Peyer's patch (tissue), 4 donors: ENCODE measurements at regions not wholly inside any gene's neighbourhood (a gene's known extent, or its start where the extent isn't known, plus 50 kb on each side); places are given as distances from the start of the nearest gene placed in this dataset.

Experiments used
- DNase-seq, 3 donors: peaks; one replicate each; pipeline ENCODE4 v3.0.0-alpha.2; 2017 to 2019
- H3K27ac ChIP-seq, 4 donors: fragments of 200-600 bp; sonication (generic); one replicate each; pipeline ENCODE4 v1.5.1; 2016 to 2019
- H3K27me3 ChIP-seq, 2 donors: fragments of 200-600 bp; sonication (generic); one replicate each; pipeline ENCODE4 v1.5.1; 2019
- H3K36me3 ChIP-seq, 3 donors: fragments of 200-600 bp; sonication (generic); one replicate each; pipeline ENCODE4 v1.5.1; 2016 to 2019
- H3K4me1 ChIP-seq, 4 donors: fragments of 200-600 bp; sonication (generic); one replicate each; pipeline ENCODE4 v1.5.1; 2016 to 2019
- H3K4me3 ChIP-seq, 4 donors: fragments of 200-600 bp; sonication (generic); 1 replicate in 3 of 4; 2 replicates in 1 of 4; pipeline ENCODE4 v1.5.1; 2016 to 2019; ENCODE audit warnings: mild to moderate bottlenecking in 1 of 4
- H3K9me3 ChIP-seq, 4 donors: fragments of 200-600 bp; sonication (generic); one replicate each; pipeline ENCODE4 v1.5.1; 2016 to 2019; ENCODE audit warnings: mild to moderate bottlenecking in 1 of 4
- POLR2A ChIP-seq, 2 donors: fragments of 450-650 bp; IDR thresholded peaks; one replicate each; pipeline ENCODE4 v1.5.1; 2017; ENCODE audit warnings: antibody characterized with exemption in 2 of 2, mild to moderate bottlenecking in 2 of 2, moderate library complexity in 2 of 2
- TF ChIP-seq, protein P1 (sequence below), 6 experiments: fragments of 450-650 bp in 4 of 6; fragments of 200-600 bp in 2 of 6; sonication (generic) in 1 of 6; IDR thresholded peaks; one replicate each; pipeline ENCODE4 v1.5.1; 2017 to 2019; ENCODE audit warnings: antibody characterized with exemption in 6 of 6, mild to moderate bottlenecking in 3 of 6, moderate library complexity in 1 of 6

GRCh38 chr4:106429885-106430284 lies 61.3 kb upstream of the GIMD1 start:
- Histone ChIP-seq H3K36me3 (no peaks in the 10 kb centered on the region), H3K4me1 (no peaks in the 10 kb centered on the region), H3K27me3 (no peaks in the 10 kb centered on the region), H3K9me3 (no peaks in the 10 kb centered on the region), H3K4me3 (no peak overlapping the region), H3K27ac (no peak overlapping the region)
- TF ChIP-seq POLR2A (IDR thresholded peaks at IDR 0.05): no peak
- TF ChIP-seq, protein P1, sequence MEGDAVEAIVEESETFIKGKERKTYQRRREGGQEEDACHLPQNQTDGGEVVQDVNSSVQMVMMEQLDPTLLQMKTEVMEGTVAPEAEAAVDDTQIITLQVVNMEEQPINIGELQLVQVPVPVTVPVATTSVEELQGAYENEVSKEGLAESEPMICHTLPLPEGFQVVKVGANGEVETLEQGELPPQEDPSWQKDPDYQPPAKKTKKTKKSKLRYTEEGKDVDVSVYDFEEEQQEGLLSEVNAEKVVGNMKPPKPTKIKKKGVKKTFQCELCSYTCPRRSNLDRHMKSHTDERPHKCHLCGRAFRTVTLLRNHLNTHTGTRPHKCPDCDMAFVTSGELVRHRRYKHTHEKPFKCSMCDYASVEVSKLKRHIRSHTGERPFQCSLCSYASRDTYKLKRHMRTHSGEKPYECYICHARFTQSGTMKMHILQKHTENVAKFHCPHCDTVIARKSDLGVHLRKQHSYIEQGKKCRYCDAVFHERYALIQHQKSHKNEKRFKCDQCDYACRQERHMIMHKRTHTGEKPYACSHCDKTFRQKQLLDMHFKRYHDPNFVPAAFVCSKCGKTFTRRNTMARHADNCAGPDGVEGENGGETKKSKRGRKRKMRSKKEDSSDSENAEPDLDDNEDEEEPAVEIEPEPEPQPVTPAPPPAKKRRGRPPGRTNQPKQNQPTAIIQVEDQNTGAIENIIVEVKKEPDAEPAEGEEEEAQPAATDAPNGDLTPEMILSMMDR (IDR thresholded peaks at IDR 0.05): no peak
- DNase-seq: no peak

GRCh38 chr4:106426069-106426468 lies 57.5 kb upstream of the GIMD1 start:
- H3K4me1 ChIP-seq: no peaks in the 10 kb centered on the region
- TF ChIP-seq, protein P1 (IDR thresholded peaks at IDR 0.05): no peak
- no peak for TF ChIP-seq POLR2A (IDR thresholded peaks at IDR 0.05)
- H3K4me3 ChIP-seq: no peak overlapping the region
- no peaks in the 10 kb centered on the region for H3K36me3 ChIP-seq
- no peak overlapping the region for H3K27ac ChIP-seq
- DNase-seq: no peak
- no peaks in the 10 kb centered on the region for H3K27me3 ChIP-seq
- no peaks in the 10 kb centered on the region for H3K9me3 ChIP-seq

DNA sequence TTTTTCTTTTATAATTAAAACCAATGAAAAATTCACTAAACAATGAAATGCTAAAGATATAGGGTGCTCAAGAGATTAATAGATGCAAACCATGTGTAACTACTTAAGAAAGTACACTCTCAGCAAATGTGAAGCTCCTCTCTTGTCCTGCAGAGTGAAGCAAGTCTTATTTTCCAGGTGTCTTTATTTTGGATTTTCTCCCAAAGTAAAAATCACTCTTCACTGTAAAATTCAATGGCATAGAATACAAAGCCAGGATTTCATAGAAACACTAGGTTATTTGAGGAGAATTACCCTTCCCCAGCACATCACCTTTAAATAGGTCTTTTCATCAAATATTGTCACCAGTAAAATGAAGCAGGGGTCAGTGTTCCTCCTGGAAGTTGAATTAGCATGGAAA lies 57.0 kb upstream of the GIMD1 start:
- Histone ChIP-seq H3K4me1 (no peaks in the 10 kb centered on the region), H3K36me3 (no peaks in the 10 kb centered on the region), H3K27me3 (no peaks in the 10 kb centered on the region), H3K9me3 (no peaks in the 10 kb centered on the region), H3K4me3 (no peak overlapping the region), H3K27ac (no peak overlapping the region)
- DNase-seq: no peak
- TF ChIP-seq, protein P1 (IDR thresholded peaks at IDR 0.05): no peak
- TF ChIP-seq POLR2A (IDR thresholded peaks at IDR 0.05): no peak

DNA sequence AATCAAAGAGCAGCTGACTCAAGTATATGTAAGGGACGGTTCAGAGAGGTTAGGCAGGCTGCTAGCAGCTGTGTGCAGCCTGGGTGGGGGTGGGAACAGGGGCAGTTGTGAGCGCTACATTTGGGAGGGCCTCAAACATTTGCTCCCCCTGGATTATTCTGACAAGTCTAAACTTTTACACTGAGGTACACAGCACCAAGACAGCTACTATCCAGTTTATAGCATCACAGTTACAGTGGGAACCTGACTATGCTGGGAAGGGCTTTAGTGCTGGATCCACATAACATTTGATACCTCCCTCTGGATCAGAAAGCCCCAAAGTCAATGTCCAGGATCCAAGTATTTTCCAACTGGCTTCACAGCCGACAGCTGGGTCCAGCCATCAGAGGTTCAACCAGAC lies 55.8 kb upstream of the GIMD1 start:
- Histone ChIP-seq H3K36me3 (no peaks in the 10 kb centered on the region), H3K4me1 (no peaks in the 10 kb centered on the region), H3K4me3 (no peak overlapping the region), H3K9me3 (no peaks in the 10 kb centered on the region), H3K27me3 (no peaks in the 10 kb centered on the region), H3K27ac (no peak overlapping the region)
- TF ChIP-seq, protein P1 (IDR thresholded peaks at IDR 0.05): no peak
- no peak for TF ChIP-seq POLR2A (IDR thresholded peaks at IDR 0.05)
- no peak for DNase-seq

DNA sequence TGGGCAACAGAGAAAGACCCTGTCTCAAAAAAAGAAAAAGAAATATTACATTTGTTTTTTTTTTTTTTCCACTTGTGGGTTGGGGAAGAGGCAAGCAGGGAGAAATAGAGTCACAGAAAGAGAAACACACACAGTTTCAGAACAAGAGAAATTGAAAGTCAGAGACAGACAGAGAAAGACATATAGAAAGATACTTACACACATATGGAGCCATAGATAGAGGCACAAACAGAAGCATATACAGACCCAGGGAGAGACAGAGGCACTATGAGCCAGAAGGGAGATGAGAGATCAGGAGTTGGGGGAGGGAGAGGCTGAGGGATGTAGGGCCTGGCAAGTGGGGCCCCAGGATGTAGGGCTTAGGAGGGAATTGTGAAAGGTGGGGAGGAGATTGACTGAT lies 55.2 kb upstream of the GIMD1 start:
- H3K27me3 ChIP-seq: no peaks in the 10 kb centered on the region
- H3K27ac ChIP-seq: no peak overlapping the region
- TF ChIP-seq, protein P1 (IDR thresholded peaks at IDR 0.05): no peak
- TF ChIP-seq POLR2A (IDR thresholded peaks at IDR 0.05): no peak
- no peaks in the 10 kb centered on the region for H3K36me3 ChIP-seq
- DNase-seq: no peak
- no peaks in the 10 kb centered on the region for H3K9me3 ChIP-seq
- H3K4me1 ChIP-seq: no peaks in the 10 kb centered on the region
- H3K4me3 ChIP-seq: no peak overlapping the region

DNA sequence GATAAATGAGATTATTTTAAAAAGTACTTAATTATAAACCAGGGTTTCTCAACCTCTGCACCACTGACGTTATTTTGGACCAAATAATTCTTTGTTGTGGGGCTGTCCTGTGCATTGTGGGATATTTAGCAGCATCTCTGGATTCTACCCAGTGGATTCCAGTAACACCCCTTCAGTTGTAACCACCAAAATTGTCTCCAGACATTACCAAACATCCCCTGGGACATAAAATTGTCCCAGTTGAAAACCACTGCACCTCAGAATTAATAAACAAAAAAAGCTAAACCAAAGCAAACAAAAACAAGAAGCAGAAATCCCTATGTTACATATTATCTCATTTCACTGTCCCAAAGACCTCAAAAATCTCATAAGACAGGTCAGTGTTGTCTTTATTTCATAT lies 54.2 kb upstream of the GIMD1 start:
- no peaks in the 10 kb centered on the region for H3K4me1 ChIP-seq
- H3K27ac ChIP-seq: no peak overlapping the region
- TF ChIP-seq, protein P1 (IDR thresholded peaks at IDR 0.05): no peak
- TF ChIP-seq POLR2A (IDR thresholded peaks at IDR 0.05): no peak
- no peaks in the 10 kb centered on the region for H3K27me3 ChIP-seq
- H3K4me3 ChIP-seq: no peak overlapping the region
- H3K9me3 ChIP-seq: no peaks in the 10 kb centered on the region
- H3K36me3 ChIP-seq: no peaks in the 10 kb centered on the region
- no peak for DNase-seq
